Uterus (tissue), 2 donors: ENCODE measurements at regions not wholly inside any gene's neighbourhood (a gene's known extent, or its start where the extent isn't known, plus 50 kb on each side); places are given as distances from the start of the nearest gene placed in this dataset.

Experiments
- CTCF ChIP-seq, 4 experiments: fragments of 200-600 bp in 2 of 4; fragments of 450-650 bp in 2 of 4; sonication (generic) in 2 of 4; IDR thresholded peaks; one replicate each; pipeline ENCODE4 v1.5.1; 2016 to 2019; ENCODE audit warnings: antibody characterized with exemption in 4 of 4, mild to moderate bottlenecking in 2 of 4, moderate library complexity in 1 of 4
- POLR2A ChIP-seq, 2 donors: fragments of 450-650 bp; IDR thresholded peaks; one replicate each; pipeline ENCODE4 v1.6.1; 2016; ENCODE audit warnings: antibody characterized with exemption in 2 of 2, mild to moderate bottlenecking in 1 of 2, moderate library complexity in 1 of 2

GRCh38 chr12:127063339-127064072, 1203.5 kb upstream of the TMEM132C start:
- TF ChIP-seq CTCF (IDR thresholded peaks at IDR 0.05) (no peak), POLR2A (IDR thresholded peaks at IDR 0.05) (no peak)
